OCI-LY1 (cell line): ENCODE measurements at regions not wholly inside any gene's neighbourhood (a gene's known extent, or its start where the extent isn't known, plus 50 kb on each side); places are given as distances from the start of the nearest gene placed in this dataset.

Source experiments
- H2AFZ ChIP-seq: fragments of 200-600 bp; sonication (generic), shearing (Covaris generic); 2 replicates; pipeline ENCODE4 v1.6.0; 2014; ENCODE audit warnings: antibody characterized with exemption, mild to moderate bottlenecking, low read length
- H3F3A ChIP-seq: fragments of 200-600 bp; sonication (generic), shearing (Covaris generic); 2 replicates; pipeline ENCODE4 v1.6.0; 2014; ENCODE audit warnings: mild to moderate bottlenecking, antibody characterized with exemption, low read length, moderate library complexity; ENCODE audit not compliant: insufficient read depth
- H3K27ac ChIP-seq: fragments of 200-600 bp; sonication (generic); 2 replicates; pipeline ENCODE4 v1.5.1; 2014; ENCODE audit warnings: low read length, mixed run types, mild to moderate bottlenecking, low read depth; ENCODE audit not compliant: poor library complexity, severe bottlenecking
- H3K27me3 ChIP-seq: fragments of 200-600 bp; sonication (generic); 2 replicates; pipeline ENCODE4 v1.6.0; 2014; ENCODE audit warnings: antibody characterized with exemption, mild to moderate bottlenecking, low read length, moderate library complexity; ENCODE audit not compliant: insufficient read depth
- H3K36me3 ChIP-seq: fragments of 200-600 bp; sonication (generic); 2 replicates; pipeline ENCODE4 v1.6.1; 2014; ENCODE audit warnings: mild to moderate bottlenecking, antibody characterized with exemption, low read length, moderate library complexity, mixed read lengths; ENCODE audit not compliant: insufficient read depth
- H3K4me1 ChIP-seq: fragments of 200-600 bp; sonication (generic); 2 replicates; pipeline ENCODE4 v1.5.1; 2014; ENCODE audit warnings: mild to moderate bottlenecking, low read length, moderate library complexity; ENCODE audit not compliant: insufficient read depth, severe bottlenecking
- H3K4me2 ChIP-seq: fragments of 200-600 bp; sonication (generic), shearing (Covaris generic); 2 replicates; pipeline ENCODE4 v1.6.1; 2014; ENCODE audit warnings: low read length
- H3K4me3 ChIP-seq: fragments of 200-600 bp; sonication (generic); 2 replicates; pipeline ENCODE4 v1.5.1; 2014; ENCODE audit warnings: low read length, low read depth, mild to moderate bottlenecking, mixed read lengths; ENCODE audit not compliant: poor library complexity, severe bottlenecking
- H3K79me2 ChIP-seq: fragments of 200-600 bp; shearing (Covaris generic); 2 replicates; pipeline ENCODE4 v1.6.1; 2016; ENCODE audit warnings: mixed run types, low read length, mixed read lengths; ENCODE audit not compliant: insufficient read depth
- H3K9ac ChIP-seq: fragments of 200-600 bp; sonication (generic), shearing (Covaris generic); 2 replicates; pipeline ENCODE4 v1.6.1; 2014; ENCODE audit warnings: mild to moderate bottlenecking, low read length, mixed read lengths
- H3K9me2 ChIP-seq: fragments of 200-600 bp; sonication (generic), shearing (Covaris generic); 2 replicates; pipeline ENCODE4 v1.6.1; 2014; ENCODE audit warnings: low read depth, mild to moderate bottlenecking, low read length, mixed read lengths
- H3K9me3 ChIP-seq: fragments of 200-600 bp; shearing (Covaris generic); 2 replicates; pipeline ENCODE4 v1.6.1; 2014; ENCODE audit warnings: low read length, mixed read lengths
- H4K20me1 ChIP-seq: fragments of 200-600 bp; sonication (generic), shearing (Covaris generic); 2 replicates; pipeline ENCODE4 v1.6.0; 2016; ENCODE audit warnings: mild to moderate bottlenecking, low read length; ENCODE audit not compliant: insufficient read depth
- EZH2 ChIP-seq: fragments of 200-600 bp; sonication (generic), shearing (Covaris generic); IDR thresholded peaks from 2 replicates; pipeline ENCODE4 v1.8.0; 2017; ENCODE audit warnings: borderline replicate concordance, mixed run types, mild to moderate bottlenecking, antibody characterized with exemption, low read length, moderate library complexity, mixed read lengths
- TF ChIP-seq, protein P1 (sequence below): fragments of 200-600 bp; sonication (generic), shearing (Covaris generic); IDR thresholded peaks from 2 replicates; pipeline ENCODE4 v1.5.1; 2017; ENCODE audit warnings: mild to moderate bottlenecking, antibody characterized with exemption, low read length, moderate library complexity, mixed read lengths

DNA sequence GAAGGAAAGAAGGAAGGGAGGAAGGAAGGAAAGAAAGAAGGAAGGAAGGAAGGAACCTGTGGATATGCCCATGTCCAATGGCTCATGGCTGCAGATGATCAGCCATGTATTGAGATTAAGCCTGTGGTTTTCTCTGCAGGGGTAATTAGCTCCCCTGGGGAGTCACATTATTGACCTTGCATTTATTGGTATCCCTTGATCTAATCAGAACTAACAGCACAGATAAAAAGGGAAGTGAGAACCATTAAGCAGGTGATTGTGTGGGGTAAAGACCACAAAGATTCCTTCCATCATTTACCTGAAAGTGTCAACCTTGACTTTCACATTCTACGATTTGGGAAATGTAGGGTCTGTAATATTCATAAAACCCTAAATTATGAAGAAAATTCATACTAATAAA, 390.7 kb downstream of the BRINP2 start:
- H3K4me2 ChIP-seq = no peak overlapping the region
- H3K27me3 ChIP-seq = no peaks in the 10 kb centered on the region
- H3K9me2 ChIP-seq = no peaks in the 10 kb centered on the region
- H3F3A ChIP-seq = no peaks in the 10 kb centered on the region
- H4K20me1 ChIP-seq = no peaks in the 10 kb centered on the region
- H3K4me1 ChIP-seq = no peaks in the 10 kb centered on the region
- H3K9me3 ChIP-seq = no peaks in the 10 kb centered on the region
- no peak overlapping the region for H3K4me3 ChIP-seq
- TF ChIP-seq, protein P1, sequence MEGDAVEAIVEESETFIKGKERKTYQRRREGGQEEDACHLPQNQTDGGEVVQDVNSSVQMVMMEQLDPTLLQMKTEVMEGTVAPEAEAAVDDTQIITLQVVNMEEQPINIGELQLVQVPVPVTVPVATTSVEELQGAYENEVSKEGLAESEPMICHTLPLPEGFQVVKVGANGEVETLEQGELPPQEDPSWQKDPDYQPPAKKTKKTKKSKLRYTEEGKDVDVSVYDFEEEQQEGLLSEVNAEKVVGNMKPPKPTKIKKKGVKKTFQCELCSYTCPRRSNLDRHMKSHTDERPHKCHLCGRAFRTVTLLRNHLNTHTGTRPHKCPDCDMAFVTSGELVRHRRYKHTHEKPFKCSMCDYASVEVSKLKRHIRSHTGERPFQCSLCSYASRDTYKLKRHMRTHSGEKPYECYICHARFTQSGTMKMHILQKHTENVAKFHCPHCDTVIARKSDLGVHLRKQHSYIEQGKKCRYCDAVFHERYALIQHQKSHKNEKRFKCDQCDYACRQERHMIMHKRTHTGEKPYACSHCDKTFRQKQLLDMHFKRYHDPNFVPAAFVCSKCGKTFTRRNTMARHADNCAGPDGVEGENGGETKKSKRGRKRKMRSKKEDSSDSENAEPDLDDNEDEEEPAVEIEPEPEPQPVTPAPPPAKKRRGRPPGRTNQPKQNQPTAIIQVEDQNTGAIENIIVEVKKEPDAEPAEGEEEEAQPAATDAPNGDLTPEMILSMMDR = no peak
- TF ChIP-seq EZH2 = no peak
- no peak overlapping the region for H3K9ac ChIP-seq
- H3K36me3 ChIP-seq = no peaks in the 10 kb centered on the region
- no peak overlapping the region for H2AFZ ChIP-seq
- no peak overlapping the region for H3K27ac ChIP-seq
- H3K79me2 ChIP-seq = no peaks in the 10 kb centered on the region

GRCh38 chr1:177558372-177558771, 387.6 kb downstream of the BRINP2 start:
- Histone ChIP-seq H3K36me3 (no peaks in the 10 kb centered on the region), H3K79me2 (no peaks in the 10 kb centered on the region), H3K27me3 (no peaks in the 10 kb centered on the region), H3K9ac (no peak overlapping the region), H4K20me1 (no peaks in the 10 kb centered on the region), H3K4me2 (no peak overlapping the region), H3F3A (no peaks in the 10 kb centered on the region), H3K9me2 (no peaks in the 10 kb centered on the region), H2AFZ (no peak overlapping the region), H3K4me1 (no peaks in the 10 kb centered on the region), H3K4me3 (no peak overlapping the region), H3K27ac (no peak overlapping the region), H3K9me3 (no peaks in the 10 kb centered on the region; the same call in 1 of the 2 replicates)
- TF ChIP-seq EZH2 = no peak

- TF ChIP-seq EZH2 = no peak
- TF ChIP-seq, protein P1 = no peak
- H3K27me3 ChIP-seq = no peaks in the 10 kb centered on the region
- H2AFZ ChIP-seq = no peak overlapping the region
- no peaks in the 10 kb centered on the region for H4K20me1 ChIP-seq
- no peak overlapping the region for H3K9ac ChIP-seq
- H3K36me3 ChIP-seq = no peaks in the 10 kb centered on the region
- no peaks in the 10 kb centered on the region for H3K9me2 ChIP-seq
- H3K9me3 ChIP-seq = no peaks in the 10 kb centered on the region; the same call in 1 of the 2 replicates
- H3K27ac ChIP-seq = no peak overlapping the region
- H3F3A ChIP-seq = no peaks in the 10 kb centered on the region
- no peaks in the 10 kb centered on the region for H3K79me2 ChIP-seq
- no peak overlapping the region for H3K4me2 ChIP-seq
- H3K4me3 ChIP-seq = no peak overlapping the region
- H3K4me1 ChIP-seq = no peaks in the 10 kb centered on the region
Measured at GRCh38 chr1:177556163-177556562, 385.4 kb downstream of the BRINP2 start.

GRCh38 chr1:177547200-177547599, 376.4 kb downstream of the BRINP2 start:
- Histone ChIP-seq H3K9ac (no peak overlapping the region), H3K9me2 (no peaks in the 10 kb centered on the region), H3F3A (no peaks in the 10 kb centered on the region), H3K4me1 (no peaks in the 10 kb centered on the region), H3K79me2 (no peaks in the 10 kb centered on the region), H3K27me3 (no peaks in the 10 kb centered on the region), H3K4me3 (no peak overlapping the region), H3K27ac (no peak overlapping the region), H3K4me2 (no peak overlapping the region), H2AFZ (no peak overlapping the region), H4K20me1 (no peaks in the 10 kb centered on the region), H3K36me3 (no peaks in the 10 kb centered on the region), H3K9me3 (no peaks in the 10 kb centered on the region)
- TF ChIP-seq, protein P1 = no peak
- no peak for TF ChIP-seq EZH2
